Activated CD8-positive, alpha-beta memory T cell treated with anti-CD3 and anti-CD28 coated beads for 48 hours (primary cell): ENCODE measurements at regions not wholly inside any gene's neighbourhood (a gene's known extent, or its start where the extent isn't known, plus 50 kb on each side); places are given as distances from the start of the nearest gene placed in this dataset.
"Not testable (repeated sequence)": the region's sequence is repeated elsewhere in the genome, so short reads cannot be mapped to it uniquely, and the experiment has no call there.

ENCODE experiments used
- DNase-seq, 3 experiments: peaks; one replicate each; pipeline ENCODE4 v3.0.0-alpha.2; 2020; ENCODE audit warnings: low read depth in 2 of 3, low spot score in 2 of 3

DNA sequence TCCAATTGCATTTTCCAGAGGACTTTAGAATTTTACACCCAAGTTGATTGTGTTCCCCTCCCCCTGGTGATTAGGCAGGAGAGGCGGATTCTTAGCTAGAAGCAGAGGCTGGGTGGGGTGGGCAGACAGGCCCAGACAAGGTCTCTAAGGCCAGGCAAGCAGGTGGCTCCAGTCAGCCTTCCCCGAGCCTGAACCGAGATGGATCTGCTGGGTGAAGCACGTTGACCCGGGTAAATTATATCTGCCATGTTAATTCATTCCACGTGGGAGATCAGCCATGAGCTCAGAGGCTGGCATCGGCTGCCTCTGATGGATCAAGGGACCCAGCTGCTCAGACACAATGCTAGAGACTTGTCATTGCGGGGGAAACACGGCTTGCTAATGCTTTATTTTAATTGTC lies 159.5 kb upstream of the MAFB start:
- DNase-seq: no peak

DNA sequence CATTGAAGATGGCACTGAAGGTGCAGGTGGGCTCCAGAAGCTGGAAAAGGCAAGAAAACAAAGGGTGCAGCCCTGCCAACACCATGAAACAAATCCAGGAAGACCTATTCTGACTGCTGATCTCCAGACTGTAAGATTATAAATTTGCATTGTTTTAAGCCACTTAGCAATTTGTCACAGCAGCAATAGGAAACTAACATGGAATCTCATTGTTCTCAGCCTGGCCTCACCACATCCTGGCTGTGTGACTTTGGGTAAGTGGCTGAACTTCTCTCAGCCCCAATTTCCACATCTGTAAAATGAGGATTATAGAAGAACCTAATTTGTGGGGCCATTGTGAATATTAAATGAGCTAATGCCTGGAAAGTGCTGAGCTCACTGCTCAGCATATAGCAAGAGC lies 160.4 kb upstream of the MAFB start:
- no peak for DNase-seq

DNA sequence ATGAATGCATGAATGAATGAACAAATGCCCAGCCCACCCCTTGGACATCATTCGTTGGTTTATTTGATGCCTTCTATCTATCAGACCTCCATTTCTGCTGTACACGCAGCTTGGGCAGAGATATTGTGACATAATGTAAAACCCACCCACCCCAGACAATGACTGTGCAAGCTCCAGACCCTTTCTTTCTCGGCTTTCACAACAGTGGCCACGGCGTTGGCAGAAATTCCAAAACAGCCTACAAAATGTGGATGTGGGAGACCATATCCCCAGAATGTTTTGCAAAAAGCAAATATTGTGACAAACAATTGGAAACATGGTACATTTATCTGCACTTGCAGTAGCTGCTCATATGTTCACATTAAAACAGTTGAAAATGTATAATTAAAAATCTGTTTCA lies 162.0 kb upstream of the MAFB start:
- DNase-seq: no peak

DNA sequence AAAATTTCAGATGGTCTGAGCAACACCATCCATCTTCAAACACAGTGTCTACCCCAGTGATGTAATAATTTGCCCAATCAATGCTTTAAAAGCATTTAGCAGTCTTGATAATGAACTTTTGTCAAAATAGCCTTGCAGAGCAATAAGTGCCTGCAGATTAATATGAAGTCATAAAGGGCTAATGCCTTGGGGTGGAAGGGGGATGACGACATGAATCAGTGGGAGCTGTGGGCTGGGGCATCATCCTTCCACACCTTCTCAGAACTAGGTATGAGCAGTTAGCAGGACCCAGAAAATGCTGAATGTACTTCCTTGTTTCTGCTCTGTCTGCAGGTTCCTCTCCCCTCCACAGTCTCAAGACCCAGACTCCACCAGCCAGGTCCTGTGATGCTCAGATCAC lies 166.2 kb upstream of the MAFB start:
- no peak for DNase-seq

DNA sequence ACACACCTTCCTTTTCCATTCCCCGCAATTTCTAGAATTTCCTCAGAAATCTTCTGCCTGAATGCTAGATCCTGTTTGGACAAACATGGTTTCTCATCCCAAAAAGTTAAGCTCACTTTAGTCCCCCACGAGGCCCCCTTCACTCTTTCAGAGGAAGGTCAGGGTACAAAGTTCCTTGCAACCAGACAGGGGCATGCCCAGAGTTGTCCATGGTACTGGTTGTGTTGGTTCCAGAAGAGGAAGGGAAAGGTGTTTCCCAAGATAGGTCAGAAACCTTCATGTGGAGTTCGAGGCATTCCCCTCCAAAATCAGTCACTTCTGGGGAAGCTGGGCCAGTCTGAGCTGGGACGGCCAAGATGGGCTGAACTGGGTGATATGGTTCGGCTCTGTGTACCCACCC lies 167.6 kb upstream of the MAFB start:
- DNase-seq: no peak

DNA sequence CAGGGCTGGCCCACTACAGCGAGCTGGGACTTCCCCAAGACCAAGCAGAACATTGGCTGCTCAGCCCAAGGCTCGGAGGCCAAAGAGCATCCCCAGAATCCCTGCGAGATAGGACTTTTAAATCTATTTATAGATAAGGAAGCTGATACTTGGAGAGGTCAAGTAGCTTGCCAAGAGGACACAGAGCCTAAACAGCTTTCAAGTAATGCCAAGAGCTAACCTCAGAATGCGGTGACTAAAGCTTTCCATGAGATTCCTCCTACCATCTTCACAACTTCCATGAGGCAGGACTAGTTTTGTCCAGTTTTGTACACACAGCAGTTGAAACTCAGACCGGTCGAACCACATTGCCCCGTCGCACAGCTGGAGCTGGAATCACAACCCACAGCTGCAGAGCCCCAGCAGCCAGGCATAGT lies 168.1 kb upstream of the TOP1 start:
- DNase-seq: no peak

DNA sequence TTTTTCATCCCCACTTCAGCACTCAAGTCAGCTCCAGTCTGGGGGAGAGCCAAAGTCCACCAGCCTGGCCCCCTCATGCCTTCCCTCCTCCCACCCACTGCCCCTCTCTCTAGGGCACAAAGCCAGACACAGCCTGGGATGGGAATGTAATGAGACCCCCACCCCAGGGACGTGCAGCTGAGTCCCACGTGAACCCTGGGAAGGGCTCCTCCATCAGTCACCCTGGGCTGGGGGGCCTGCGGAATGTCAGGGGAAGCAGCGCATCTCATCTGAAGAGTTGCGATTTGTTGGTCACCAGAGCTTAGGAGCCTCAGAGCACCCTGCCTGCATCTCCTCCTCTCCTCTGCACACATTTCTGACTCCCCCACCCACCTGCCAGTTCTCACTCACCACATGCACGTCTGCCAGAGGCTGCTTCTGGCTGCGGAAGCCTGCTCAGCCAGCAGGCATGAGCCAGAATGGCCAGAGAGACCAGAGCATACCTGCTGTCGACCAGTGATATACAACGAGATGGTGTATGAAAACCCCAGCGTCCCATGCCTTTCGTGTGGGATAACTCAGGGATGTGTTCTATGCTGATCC lies 167.1 kb upstream of the TOP1 start:
- DNase-seq: no peak

DNA sequence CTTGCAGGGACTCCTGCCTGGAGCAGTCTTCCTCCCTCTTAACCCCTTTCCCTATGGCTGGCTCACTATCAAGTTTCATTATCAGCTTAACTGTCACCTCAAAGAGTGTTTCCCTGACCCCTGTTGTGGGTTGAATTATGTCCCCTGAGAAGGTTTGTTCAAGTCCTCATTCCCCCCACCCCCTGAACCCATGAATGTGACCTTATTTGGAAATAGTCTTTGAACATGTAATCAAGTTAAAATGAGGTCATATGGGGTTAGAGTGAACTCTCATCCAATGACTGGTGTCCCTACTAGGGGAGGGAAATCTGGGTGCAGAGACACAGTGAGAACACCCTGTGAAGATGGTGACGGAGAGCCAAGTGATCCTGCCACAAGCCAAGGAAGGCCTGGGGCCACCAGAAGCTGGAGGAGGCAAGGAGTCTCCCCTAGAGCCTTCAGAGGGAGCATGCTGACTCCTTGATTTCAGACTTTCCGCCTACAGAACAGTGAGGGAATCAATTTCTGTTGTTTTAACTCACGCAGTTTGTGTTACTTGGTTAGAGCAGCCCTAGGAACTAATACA lies 165.2 kb upstream of the TOP1 start:
- no peak for DNase-seq

DNA sequence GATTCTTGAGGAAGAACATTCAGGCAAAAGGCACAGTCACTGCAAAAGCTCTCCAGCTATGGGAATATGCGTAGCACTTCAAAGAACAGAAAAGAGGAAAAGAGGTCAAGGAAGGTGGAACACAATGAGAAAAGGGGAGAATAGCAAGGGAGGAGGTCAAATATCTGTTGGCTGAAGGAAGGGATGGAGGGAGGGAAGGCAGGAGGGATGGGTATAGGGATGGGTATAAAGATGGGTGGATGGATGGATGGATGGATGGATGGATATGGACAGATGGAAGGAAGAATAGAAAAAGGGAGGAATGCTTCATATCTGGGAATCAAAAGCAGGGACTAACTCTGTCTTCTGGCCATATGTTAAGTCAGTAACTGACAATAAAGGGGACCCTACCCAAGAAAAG lies 164.2 kb upstream of the TOP1 start:
- DNase-seq: no peak

DNA sequence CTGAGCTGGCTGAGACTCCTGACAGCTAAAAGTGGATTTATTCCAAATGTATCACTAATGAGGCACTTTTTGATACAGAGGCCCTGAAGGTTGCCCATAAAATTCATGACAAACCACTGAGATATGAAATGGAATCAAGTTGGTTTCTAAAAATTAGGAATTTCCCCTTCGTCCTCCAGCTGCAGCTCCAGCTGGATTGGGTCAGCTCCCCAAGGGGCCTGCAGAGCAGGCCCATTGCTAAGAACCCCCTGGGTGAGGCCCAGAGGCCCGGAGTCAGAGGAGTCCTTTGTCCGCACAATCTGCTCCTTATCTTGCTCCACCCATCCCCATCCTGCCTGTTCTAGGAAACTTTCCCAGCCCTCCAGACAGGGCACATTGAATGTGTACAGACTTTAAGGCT lies 163.5 kb upstream of the TOP1 start:
- no peak for DNase-seq

DNA sequence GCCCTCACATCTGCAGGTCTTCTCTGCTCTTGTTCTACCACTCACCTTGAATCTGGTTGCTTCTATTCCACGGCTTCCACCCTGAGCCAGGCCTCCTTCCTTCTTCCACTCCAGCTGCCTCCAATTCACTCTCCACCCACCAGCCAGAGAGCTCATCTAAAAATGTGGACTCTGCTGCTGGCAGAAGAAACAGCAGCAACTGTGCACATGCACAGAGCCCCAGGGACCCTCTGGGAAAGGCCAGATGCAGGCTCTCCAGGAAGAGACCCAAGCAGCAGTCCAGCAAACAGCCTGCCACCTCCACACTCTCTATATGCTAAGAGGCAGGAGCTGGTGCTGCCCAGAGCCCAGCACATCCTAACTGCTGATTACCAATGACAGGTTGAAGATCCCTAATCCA lies 162.6 kb upstream of the TOP1 start:
- no peak for DNase-seq

DNA sequence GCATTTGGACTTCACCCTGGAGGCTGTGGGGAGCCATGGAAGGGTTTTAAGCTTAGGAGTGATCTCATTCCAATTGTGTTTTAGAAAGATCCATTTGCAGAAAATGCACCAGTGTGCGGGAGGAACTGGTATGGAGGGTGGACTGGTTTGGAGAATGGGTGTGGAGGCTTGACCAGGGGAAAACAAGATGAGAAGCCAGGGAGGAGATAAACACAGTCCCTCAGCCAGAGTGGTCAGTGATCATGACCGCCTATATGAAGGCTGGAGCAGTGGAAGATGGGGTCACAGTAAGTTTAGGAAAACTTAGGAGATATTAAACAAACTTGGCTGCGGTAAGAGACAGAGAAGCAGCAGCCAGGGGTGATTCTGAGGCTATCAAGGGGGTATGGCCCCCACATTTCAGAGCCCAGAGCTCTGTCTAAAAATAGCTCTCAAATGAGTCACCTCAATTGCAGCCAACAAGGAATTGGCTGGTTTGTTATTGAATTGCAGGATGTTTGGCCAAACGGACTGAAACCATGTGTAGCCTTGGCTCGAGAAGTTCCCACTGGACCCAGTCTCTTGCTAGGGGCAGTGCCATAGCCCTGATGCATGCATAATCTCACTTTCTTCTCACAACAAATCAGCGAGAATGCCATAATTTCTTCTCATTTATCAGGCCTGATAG lies 159.9 kb upstream of the TOP1 start:
- DNase-seq: no peak

DNA sequence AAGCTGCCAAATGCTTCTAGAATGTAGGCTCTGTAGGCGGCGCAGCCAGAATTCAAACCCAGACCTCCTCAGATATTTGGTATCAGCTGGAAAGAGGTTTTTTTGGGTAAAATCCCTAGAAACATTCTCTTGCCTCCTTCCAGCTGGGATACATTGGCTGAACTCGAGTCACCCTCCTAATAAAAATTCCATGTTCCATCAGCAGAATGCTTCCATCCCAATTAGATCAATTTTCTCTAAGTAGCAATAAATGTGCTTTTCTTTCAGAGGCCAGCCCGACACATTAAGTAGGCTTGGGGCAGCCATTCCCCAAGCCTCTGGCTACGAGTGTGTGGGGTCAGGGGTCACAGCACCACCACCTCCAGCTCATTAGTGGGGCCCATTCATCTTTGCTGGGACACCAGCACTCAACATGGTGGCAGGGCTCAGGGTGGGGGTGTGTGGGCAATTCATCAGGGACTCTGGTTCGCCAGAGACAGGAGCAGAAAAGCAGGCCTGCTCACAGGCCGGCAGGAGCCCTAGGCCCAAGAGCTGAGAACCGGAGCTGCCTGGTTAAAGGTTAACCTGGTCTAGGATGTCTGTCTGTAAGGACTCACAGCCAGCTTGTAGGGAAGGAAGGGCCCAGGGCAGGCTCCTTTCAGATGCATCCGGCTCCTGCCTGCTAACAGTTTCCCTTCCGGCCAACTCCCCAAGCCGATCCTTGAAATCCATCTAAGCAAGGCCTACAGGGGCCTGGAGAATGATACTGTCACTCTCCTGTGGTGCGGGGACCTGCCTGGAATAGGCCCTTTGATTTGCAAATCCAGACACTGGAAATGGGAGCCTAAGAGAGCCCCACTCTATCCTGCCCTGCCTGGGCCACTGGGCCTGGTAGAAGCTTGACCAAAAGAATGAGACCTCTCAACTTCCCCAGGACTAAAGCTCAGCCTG lies 159.1 kb upstream of the TOP1 start:
- no peak for DNase-seq

DNA sequence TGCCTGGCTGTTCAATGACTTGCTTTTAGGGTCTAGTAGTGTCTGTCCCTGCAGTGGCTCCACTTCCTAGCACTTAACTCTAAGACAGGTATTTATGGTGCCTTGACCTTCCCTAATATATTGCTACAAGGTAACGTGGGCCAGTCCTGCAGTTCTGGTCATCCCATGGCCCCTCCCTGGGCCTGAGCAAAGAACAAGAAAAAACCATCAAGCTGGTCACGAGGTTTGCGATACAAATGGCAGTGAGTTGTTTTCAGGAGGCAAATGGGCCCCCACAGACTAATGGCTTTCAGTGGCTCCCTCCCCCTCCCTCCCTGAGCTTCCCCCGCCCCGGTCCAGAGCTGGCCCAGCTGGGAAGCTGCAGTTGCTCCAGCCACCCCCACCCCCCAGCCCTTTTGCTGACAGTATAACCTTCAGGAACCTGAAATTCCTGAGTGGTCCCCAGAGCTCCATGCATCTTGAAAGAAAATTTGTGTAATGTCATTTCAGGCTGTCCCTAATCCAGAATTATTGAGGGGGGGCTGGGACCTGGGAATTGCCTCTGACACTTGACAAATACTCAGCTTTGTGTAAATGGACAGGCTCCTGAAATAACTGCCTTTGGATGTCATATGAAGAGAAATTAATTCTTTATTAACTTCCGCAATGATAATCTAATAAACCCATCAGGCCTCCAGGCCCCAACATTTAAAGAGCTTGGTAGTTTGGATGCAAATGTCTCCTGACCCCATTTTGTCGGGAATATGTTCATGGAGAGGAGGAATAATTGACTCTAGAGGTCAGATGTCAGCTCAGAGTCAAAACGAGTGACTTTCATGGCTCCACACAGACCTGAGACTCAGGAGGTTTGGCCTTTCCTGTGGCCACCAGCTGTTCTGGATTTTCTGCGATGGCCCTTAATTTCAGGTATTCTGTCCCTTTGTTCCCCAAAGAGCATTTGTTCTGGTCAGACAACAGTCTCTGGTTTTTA lies 153.2 kb upstream of the TOP1 start:
- DNase-seq: no peak

DNA sequence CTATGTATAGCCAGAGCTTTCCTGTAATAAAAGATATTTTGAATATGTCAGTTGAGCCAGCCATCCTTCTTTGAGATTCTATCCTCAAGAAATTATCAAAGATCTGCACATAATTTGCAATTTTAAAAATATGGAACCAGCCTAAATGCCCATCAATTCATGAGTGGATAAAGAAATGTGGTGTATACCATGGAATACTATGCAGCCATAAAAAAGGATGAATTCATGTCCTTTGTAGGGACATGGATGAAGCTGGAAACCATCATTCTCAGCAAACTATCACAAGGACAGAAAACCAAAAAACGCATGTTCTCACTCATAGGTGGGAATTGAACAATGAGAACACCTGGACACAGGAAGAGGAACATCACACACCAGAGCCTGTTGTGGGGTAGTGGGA lies 150.5 kb upstream of the TOP1 start:
- DNase-seq: not testable (repeated sequence)

DNA sequence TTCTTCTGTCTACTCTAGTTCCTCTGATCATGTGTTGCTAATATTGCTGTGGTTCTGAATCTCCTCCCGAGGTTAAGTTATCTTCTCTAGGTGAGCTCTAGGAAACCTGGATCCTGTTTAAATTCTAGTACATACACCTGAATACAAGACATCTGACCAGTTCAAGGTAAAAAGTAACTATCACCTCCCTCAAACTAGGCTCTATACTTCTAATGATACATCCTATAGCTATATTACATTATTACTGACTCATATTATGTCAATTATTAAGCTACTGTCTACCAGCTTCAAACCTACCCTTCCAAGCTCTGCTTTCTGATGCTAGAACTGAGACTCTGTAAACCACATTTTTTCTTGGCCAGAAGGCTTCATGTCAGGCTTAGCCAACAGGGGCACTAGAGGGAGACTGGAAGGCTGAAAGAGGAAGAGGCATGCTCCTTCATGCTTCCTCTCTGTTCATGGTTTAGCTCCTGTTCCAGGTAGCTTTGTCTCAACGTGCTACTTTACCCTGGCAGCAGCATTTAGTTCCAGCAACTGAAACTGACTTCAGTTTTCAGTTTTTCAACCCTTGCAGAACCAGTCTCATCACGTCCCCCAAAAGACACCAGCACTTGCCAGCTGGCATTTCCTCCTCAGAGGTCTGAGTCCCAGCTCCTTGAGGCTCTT lies 148.4 kb upstream of the TOP1 start:
- DNase-seq: no peak

DNA sequence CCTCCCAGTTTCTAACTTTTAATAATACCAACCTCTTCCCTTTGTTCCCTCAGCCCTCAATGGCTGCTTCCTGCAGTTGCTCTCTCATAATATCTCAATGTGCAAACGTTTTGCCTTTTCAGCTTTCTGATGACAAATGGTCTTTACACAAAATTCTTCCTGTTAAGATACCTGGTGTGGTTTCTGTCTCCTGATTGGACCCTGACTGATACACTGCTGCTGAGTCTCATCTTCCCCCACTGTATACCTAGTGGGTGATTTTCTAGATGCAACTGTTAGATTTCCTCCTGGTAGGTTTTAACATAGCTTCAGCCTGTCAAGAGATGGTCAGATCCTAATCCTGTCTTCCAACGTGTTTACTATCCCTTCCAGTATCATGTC lies 147.9 kb upstream of the TOP1 start:
- DNase-seq: no peak

DNA sequence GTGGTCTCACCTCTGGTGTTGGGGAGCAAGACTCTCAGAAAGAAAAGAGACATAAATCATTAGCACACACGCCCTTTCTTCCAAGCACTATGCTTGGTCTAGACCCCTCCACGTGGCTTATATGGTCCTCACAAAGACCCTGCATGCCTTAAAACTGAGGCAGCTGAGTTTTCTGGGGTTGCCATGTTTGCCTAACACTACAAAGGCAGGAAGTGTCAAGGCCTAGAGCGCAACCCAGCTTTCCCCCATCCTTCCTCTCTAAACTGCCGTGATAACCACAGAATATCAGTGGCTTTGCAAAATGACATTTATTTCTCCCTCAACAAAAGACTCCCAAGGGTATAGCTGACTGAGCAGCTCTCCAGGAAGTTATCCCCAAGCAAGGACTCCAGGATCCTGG lies 146.5 kb upstream of the TOP1 start:
- no peak for DNase-seq

DNA sequence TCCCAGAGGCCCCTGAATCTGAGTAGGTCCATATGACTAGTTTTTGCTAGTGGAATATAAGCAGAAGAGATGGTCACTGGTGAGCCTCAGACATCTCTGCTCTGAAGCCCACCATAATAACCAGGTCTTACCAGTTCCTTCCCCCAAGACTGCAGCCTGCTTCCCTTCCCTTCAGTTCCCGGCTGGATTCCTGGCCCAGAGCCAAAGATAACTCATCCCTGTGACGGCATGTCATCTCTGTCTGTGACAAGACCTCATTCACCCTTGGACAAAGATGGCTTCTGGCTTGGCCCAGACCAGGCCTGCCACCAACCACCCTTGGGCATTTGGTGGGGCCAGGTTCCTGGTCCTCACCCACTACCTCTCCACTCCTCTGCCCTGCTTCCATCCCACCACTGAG lies 145.5 kb upstream of the TOP1 start:
- DNase-seq: no peak

DNA sequence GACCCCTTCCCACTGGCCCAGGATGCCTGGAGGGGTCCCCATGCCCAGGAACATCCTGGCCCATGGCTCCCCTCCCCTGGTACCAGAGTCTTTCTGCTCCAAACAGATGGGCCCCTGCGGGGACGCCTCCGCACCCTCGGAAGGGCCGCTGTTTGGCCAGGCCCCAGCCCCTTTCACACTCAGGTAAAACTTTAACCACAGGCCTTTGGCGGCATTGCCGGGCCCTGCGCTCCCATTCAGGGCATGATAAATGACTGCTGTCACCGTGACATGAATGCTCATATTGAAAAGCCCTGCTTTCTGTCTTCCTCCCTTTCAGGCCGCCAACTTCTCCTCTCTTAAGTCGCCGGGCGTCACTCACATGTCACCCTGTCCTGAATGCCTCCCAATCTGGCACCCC lies 141.5 kb upstream of the TOP1 start:
- DNase-seq: no peak
